ENCODE measurements at regions not wholly inside any gene's neighbourhood (a gene's known extent, or its start where the extent isn't known, plus 50 kb on each side); places are given as distances from the start of the nearest gene placed in this dataset.

GRCh38 chr6:159473475-159474263 is 219.4 kb downstream of the SOD2 start:
- DNase-seq = no peak

GRCh38 chr6:159470397-159470796 is 222.6 kb downstream of the SOD2 start:
- DNase-seq = no peak

- DNase-seq = no peak
Observed at GRCh38 chr6:159469443-159469842, 223.6 kb downstream of the SOD2 start.

GRCh38 chr6:159468994-159469393 is 224.0 kb downstream of the SOD2 start:
- no peak for DNase-seq

- no peak for DNase-seq
Observed at GRCh38 chr6:159467473-159468041, 225.5 kb downstream of the SOD2 start.

- DNase-seq = no peak
Observed at GRCh38 chr6:159466926-159467325, 226.1 kb downstream of the SOD2 start.

- no peak for DNase-seq
Observed at GRCh38 chr6:159464816-159465215, 228.2 kb downstream of the SOD2 start.

- DNase-seq = peak; percentile 9
Observed at GRCh38 chr6:159463119-159463829, 229.8 kb downstream of the SOD2 start.

- no peak for DNase-seq
Observed at GRCh38 chr6:159462431-159462830, 230.6 kb downstream of the SOD2 start.

- DNase-seq = no peak
Observed at GRCh38 chr6:159461998-159462397, 231.0 kb downstream of the SOD2 start.

GRCh38 chr6:159461266-159461665 is 231.8 kb downstream of the SOD2 start:
- no peak for DNase-seq

- DNase-seq = no peak
Observed at GRCh38 chr6:159460476-159460875, 232.6 kb downstream of the SOD2 start.

- DNase-seq = no peak
Observed at GRCh38 chr6:159456349-159456748, 236.7 kb downstream of the SOD2 start.

- DNase-seq = no peak
Observed at GRCh38 chr6:159455700-159456274, 237.3 kb downstream of the SOD2 start.

GRCh38 chr6:159450815-159451465 is 242.1 kb downstream of the SOD2 start:
- no peak for DNase-seq

GRCh38 chr6:159446340-159446739 is 246.7 kb downstream of the SOD2 start:
- no peak for DNase-seq

- DNase-seq = no peak
Observed at GRCh38 chr6:159445351-159445750, 247.7 kb downstream of the SOD2 start.

- no peak for DNase-seq
Observed at GRCh38 chr6:159444056-159444760, 248.8 kb downstream of the SOD2 start.

- DNase-seq = no peak
Observed at GRCh38 chr6:159443417-159443920, 249.6 kb downstream of the SOD2 start.

GRCh38 chr6:159441704-159441981 is 251.4 kb downstream of the SOD2 start:
- DNase-seq = no peak

- DNase-seq = no peak
Observed at GRCh38 chr6:159440911-159441703, 251.9 kb downstream of the SOD2 start.

- no peak for DNase-seq
Observed at GRCh38 chr6:159440349-159440748, 252.7 kb downstream of the SOD2 start.
